ENCODE measurements at regions not wholly inside any gene's neighbourhood (a gene's known extent, or its start where the extent isn't known, plus 50 kb on each side); places are given as distances from the start of the nearest gene placed in this dataset.

GRCh38 chr10:64060389-64060788, 539.2 kb downstream of the REEP3 start (continued):
- TF ChIP-seq, protein P1, sequence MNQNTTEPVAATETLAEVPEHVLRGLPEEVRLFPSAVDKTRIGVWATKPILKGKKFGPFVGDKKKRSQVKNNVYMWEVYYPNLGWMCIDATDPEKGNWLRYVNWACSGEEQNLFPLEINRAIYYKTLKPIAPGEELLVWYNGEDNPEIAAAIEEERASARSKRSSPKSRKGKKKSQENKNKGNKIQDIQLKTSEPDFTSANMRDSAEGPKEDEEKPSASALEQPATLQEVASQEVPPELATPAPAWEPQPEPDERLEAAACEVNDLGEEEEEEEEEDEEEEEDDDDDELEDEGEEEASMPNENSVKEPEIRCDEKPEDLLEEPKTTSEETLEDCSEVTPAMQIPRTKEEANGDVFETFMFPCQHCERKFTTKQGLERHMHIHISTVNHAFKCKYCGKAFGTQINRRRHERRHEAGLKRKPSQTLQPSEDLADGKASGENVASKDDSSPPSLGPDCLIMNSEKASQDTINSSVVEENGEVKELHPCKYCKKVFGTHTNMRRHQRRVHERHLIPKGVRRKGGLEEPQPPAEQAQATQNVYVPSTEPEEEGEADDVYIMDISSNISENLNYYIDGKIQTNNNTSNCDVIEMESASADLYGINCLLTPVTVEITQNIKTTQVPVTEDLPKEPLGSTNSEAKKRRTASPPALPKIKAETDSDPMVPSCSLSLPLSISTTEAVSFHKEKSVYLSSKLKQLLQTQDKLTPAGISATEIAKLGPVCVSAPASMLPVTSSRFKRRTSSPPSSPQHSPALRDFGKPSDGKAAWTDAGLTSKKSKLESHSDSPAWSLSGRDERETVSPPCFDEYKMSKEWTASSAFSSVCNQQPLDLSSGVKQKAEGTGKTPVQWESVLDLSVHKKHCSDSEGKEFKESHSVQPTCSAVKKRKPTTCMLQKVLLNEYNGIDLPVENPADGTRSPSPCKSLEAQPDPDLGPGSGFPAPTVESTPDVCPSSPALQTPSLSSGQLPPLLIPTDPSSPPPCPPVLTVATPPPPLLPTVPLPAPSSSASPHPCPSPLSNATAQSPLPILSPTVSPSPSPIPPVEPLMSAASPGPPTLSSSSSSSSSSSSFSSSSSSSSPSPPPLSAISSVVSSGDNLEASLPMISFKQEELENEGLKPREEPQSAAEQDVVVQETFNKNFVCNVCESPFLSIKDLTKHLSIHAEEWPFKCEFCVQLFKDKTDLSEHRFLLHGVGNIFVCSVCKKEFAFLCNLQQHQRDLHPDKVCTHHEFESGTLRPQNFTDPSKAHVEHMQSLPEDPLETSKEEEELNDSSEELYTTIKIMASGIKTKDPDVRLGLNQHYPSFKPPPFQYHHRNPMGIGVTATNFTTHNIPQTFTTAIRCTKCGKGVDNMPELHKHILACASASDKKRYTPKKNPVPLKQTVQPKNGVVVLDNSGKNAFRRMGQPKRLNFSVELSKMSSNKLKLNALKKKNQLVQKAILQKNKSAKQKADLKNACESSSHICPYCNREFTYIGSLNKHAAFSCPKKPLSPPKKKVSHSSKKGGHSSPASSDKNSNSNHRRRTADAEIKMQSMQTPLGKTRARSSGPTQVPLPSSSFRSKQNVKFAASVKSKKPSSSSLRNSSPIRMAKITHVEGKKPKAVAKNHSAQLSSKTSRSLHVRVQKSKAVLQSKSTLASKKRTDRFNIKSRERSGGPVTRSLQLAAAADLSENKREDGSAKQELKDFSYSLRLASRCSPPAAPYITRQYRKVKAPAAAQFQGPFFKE (tag by site-specific recombination; IDR thresholded peaks at IDR 0.05; ENCODE audit: borderline replicate concordance) = no peak

- Histone ChIP-seq H3K4me1 (ENCODE audit: control insufficient read depth, insufficient read depth, low read length) (no peaks in the 10 kb centered on the region), H3K9me3 (ENCODE audit: control insufficient read depth, insufficient read depth, low read depth, low read length) (no peaks in the 10 kb centered on the region), H3K27ac (ENCODE audit: extremely low read depth, low read depth, low read length) (no peak overlapping the region), H3K4me3 (ENCODE audit: low read depth, low read length) (no peak overlapping the region), H3K36me3 (ENCODE audit: control insufficient read depth in 2 of 2, insufficient read depth in 1 of 2, low read length in 2 of 2) (no peaks in the 10 kb centered on the region)
- POLR2A ChIA-PET = no interaction called here
- TF ChIP-seq ZNF624 (tag by site-specific recombination; IDR thresholded peaks at IDR 0.05) (no peak), OSR2 (tag by site-specific recombination; IDR thresholded peaks at IDR 0.05) (no peak)
- TF ChIP-seq, protein P2, sequence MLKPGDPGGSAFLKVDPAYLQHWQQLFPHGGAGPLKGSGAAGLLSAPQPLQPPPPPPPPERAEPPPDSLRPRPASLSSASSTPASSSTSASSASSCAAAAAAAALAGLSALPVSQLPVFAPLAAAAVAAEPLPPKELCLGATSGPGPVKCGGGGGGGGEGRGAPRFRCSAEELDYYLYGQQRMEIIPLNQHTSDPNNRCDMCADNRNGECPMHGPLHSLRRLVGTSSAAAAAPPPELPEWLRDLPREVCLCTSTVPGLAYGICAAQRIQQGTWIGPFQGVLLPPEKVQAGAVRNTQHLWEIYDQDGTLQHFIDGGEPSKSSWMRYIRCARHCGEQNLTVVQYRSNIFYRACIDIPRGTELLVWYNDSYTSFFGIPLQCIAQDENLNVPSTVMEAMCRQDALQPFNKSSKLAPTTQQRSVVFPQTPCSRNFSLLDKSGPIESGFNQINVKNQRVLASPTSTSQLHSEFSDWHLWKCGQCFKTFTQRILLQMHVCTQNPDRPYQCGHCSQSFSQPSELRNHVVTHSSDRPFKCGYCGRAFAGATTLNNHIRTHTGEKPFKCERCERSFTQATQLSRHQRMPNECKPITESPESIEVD (tag by site-specific recombination; IDR thresholded peaks at IDR 0.05) = no peak
- CTCF ChIA-PET = no interaction called here
These were observed 541.6 kb downstream of the REEP3 start for GRCh38 chr10:64062793-64063192.

- Histone ChIP-seq H3K9me3 (ENCODE audit: control insufficient read depth, insufficient read depth, low read depth, low read length) (no peaks in the 10 kb centered on the region), H3K36me3 (ENCODE audit: control insufficient read depth in 2 of 2, insufficient read depth in 1 of 2, low read length in 2 of 2) (no peaks in the 10 kb centered on the region), H3K4me3 (ENCODE audit: low read depth, low read length) (no peak overlapping the region), H3K27ac (ENCODE audit: extremely low read depth, low read depth, low read length) (no peak overlapping the region), H3K4me1 (ENCODE audit: control insufficient read depth, insufficient read depth, low read length) (no peaks in the 10 kb centered on the region)
- no peak for TF ChIP-seq ZNF596 (tag by site-specific recombination; IDR thresholded peaks at IDR 0.05)
- TF ChIP-seq ZNF433 (tag by site-specific recombination; IDR thresholded peaks at IDR 0.05; ENCODE audit: low read depth) = no peak
- TF ChIP-seq, protein P3, sequence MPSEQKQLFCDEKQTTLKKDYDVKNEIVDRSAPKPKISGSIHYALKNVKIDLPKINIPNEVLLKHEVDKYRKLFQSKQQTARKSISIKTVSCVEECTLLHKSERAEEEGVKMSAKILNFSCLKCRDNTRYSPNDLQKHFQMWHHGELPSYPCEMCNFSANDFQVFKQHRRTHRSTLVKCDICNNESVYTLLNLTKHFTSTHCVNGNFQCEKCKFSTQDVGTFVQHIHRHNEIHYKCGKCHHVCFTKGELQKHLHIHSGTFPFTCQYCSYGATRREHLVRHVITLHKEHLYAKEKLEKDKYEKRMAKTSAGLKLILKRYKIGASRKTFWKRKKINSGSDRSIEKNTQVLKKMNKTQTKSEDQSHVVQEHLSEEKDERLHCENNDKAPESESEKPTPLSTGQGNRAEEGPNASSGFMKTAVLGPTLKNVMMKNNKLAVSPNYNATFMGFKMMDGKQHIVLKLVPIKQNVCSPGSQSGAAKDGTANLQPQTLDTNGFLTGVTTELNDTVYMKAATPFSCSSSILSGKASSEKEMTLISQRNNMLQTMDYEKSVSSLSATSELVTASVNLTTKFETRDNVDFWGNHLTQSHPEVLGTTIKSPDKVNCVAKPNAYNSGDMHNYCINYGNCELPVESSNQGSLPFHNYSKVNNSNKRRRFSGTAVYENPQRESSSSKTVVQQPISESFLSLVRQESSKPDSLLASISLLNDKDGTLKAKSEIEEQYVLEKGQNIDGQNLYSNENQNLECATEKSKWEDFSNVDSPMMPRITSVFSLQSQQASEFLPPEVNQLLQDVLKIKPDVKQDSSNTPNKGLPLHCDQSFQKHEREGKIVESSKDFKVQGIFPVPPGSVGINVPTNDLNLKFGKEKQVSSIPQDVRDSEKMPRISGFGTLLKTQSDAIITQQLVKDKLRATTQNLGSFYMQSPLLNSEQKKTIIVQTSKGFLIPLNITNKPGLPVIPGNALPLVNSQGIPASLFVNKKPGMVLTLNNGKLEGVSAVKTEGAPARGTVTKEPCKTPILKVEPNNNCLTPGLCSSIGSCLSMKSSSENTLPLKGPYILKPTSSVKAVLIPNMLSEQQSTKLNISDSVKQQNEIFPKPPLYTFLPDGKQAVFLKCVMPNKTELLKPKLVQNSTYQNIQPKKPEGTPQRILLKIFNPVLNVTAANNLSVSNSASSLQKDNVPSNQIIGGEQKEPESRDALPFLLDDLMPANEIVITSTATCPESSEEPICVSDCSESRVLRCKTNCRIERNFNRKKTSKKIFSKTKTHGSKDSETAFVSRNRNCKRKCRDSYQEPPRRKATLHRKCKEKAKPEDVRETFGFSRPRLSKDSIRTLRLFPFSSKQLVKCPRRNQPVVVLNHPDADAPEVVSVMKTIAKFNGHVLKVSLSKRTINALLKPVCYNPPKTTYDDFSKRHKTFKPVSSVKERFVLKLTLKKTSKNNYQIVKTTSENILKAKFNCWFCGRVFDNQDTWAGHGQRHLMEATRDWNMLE (tag by site-specific recombination; conservative IDR thresholded peaks at IDR 0.05; ENCODE audit: low read depth) = no peak
- TF ChIP-seq HOXD13 (CRISPR knock-in tag; IDR thresholded peaks at IDR 0.05; ENCODE audit: borderline replicate concordance) = no peak
- no peak for TF ChIP-seq ZNF138 (tag by site-specific recombination; IDR thresholded peaks at IDR 0.05; ENCODE audit: borderline replicate concordance)
- CTCF ChIA-PET = interaction anchor here (0.7 to 1.0 kb wide), 2 partner anchors 26 to 92 kb away, joined by 3 read pairs; no protein-coding TSS in a partner anchor
- POLR2A ChIA-PET = no interaction called here
These were observed 545.9 kb downstream of the REEP3 start for GRCh38 chr10:64067009-64067606.
